GM21390 (cell line): ENCODE measurements at regions not wholly inside any gene's neighbourhood (a gene's known extent, or its start where the extent isn't known, plus 50 kb on each side); places are given as distances from the start of the nearest gene placed in this dataset.
A peak's percentile ranks its signal among the peaks of the same experiment; 100 is the strongest.
"Not testable (repeated sequence)": the region's sequence is repeated elsewhere in the genome, so short reads cannot be mapped to it uniquely, and the experiment has no call there.

Source experiments
- ATAC-seq: cut with Tn5 transposase; IDR thresholded peaks from one replicate; pipeline ENCODE4 v1.9.1; 2021; ENCODE audit not compliant: unreplicated experiment

GRCh38 chr14:56419750-56420149 lies 159.8 kb upstream of the TMEM260 start:
- ATAC-seq = no peak

DNA sequence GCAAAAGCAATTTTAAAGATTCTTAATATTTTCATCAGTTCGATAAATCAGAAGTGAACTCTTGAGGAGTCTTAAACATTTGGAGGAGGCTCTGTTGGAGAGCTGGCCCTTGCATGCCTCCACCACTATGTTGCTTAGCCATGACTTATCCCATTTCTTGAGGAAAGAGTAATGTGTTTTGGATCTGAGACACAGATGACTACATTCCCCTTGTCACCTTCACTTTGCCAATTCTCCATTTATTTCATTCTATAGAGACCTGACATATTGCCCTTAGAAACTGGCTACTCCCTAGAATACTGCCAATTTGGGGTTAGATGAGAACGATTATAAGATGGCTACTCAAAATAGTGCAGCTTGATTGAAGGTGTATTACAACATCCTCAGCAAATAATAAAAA lies 157.4 kb upstream of the TMEM260 start:
- ATAC-seq = no peak

DNA sequence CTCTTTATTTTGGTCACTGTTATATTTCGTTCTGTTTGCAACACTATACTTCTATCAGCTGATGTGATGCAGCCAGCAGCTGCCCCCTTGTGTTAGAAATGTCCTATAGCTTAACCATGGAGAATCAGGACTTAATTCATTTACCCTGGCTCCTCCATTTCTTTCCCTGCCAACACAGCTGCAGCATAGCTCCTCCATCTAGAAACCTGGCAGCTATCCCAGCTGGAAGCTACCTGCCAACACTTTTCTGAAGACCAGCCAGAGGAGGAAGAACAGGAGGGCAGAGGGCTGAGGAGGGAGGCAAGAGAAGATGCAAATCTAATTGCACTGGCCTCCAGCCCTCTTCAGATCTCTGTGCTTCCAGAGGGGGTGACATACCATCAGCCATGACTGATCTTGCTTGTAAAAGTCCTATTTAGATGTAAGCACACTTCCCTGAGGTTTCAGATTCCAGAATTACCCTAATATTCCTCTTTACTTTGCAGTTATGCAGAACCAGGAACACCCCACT lies 156.8 kb upstream of the TMEM260 start:
- ATAC-seq = no peak

DNA sequence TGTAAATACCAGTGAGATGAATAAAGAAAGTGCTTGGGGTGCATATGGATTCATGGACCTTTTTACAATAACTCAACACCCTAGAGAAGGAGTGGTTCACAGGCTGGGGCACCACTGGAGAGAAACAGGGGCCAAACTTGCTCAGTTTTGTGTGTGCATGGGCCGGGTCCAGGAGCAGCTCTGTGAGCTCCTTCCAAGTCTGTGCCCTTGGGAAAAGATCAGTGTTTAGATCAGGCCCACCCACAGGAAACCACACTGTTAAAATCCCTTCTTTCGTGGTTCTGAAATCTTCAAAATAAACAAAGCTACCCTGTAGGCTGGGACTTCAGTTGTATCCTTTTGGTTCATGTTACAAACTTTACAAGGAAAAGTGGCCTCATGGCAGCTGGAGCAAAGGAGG lies 156.1 kb upstream of the TMEM260 start:
- ATAC-seq = no peak

GRCh38 chr14:56431013-56431412 lies 148.6 kb upstream of the TMEM260 start:
- ATAC-seq = no peak

- no peak for ATAC-seq
Observed at GRCh38 chr14:56449670-56450213, 129.9 kb upstream of the TMEM260 start.

DNA sequence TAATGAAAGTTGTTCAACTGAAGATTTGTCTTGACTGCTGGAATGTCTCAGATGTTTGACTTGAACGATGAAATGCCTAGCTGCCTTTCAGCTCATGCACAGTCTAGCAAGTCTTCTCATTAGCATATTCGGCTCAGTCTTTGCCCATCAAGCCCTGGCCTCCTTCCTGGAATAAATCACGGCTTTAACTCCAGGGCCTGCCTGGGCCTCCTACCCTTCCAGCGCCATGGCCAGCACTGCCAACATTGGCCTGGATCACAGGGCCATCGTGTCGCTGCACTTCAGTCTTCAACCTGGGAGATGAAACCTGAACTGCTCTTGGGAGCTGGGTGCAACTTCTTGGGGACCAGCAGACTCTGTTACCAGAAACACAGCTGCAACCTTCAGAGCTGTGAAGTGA lies 126.7 kb upstream of the TMEM260 start:
- no peak for ATAC-seq

GRCh38 chr14:56454680-56455079 lies 124.9 kb upstream of the TMEM260 start:
- not testable (repeated sequence) for ATAC-seq

GRCh38 chr14:56460469-56460868 lies 119.1 kb upstream of the TMEM260 start:
- ATAC-seq = no peak

DNA sequence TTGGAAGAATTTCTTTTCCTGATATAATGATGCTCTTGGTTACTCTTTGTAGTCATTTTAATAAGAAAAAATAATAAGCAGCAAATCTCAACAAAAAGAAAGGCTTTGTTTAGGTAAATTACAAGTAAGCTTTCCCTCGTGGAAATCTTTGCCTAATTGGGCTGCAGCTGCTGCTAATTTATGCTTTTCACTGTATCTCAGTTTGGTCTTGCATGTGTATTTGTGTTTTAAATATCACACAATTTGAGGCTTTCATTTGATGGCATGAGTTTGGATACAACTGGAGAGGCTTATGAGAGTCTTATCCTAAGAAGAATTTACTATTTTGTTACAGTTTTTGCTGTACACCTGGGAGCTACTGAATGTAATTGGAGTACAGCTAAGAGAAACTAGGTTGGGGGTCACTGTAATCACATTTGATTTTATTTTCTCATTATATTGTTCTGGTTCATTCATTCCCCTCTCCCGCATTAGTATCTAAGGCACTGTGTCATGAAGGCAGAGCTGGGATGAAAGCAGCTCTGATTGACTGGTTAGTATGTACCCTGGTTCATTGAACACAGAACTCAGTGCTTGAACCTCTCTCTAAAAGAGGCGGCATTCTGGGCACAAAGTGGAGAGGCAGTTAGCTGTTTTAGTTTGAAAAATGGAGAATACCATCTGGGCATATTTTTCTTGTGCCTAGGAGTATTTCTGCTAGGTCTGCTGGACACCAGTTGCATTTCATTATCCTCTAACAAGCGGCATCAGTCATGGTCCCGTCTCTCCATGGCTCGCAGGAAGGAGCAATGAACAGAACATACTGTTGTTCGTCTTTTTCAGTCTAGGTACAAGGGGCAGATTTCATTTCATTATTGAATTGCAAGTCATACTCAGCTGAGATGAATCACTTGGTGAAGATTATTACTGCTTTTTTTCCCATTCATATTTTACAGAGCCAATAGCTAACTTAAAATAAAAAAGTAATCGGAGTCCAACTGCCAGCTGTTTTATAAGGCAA lies 118.0 kb upstream of the TMEM260 start:
- ATAC-seq = no peak

DNA sequence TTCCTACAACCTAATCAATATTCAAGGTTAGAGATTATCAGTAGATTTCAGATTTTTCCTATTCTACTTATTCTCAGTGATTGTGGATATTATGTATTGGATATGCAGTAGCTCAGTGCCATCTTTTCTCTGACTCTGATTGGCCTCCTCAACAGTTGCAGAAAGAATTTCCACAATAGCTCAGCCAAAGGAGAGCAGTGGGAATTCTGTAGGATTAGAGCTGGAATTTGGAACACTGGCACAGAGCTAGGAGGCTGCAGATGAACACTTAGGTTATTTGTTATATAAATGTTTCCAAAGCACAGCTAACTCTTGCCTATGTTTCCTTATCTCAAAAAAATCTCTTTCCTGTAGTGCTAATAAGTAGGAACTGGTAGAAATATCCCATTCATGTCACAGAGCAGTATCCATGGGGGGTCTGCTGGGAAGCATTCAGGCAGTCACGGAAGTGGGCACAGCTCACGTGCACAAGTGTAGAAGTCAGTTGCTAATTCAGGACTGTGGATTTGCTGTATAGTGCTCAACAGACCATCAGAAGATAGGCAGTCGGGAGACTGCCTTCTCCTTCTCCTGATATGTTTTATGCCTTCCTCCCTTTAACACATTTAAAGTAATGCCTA lies 116.2 kb upstream of the TMEM260 start:
- no peak for ATAC-seq

DNA sequence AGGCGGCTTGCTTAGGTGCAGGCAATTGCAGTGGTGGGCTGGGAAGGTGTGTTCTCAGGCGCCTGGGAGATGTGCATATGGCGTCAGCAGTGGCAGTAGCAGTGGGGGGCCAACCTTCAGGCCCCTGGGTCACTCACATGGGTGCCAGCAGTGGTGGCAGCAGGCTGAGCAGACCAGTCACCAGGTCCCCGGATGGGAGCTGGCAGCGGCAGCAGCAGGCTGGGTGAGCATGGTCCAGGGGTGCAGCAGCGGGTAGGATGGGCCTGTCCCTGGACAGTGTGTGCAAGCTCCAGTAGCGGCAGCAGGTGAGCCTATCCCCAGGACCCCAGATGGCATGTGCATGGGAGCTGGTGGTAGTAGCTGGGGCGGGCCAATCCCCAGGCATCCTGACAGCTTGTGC lies 108.5 kb upstream of the TMEM260 start:
- ATAC-seq = no peak

DNA sequence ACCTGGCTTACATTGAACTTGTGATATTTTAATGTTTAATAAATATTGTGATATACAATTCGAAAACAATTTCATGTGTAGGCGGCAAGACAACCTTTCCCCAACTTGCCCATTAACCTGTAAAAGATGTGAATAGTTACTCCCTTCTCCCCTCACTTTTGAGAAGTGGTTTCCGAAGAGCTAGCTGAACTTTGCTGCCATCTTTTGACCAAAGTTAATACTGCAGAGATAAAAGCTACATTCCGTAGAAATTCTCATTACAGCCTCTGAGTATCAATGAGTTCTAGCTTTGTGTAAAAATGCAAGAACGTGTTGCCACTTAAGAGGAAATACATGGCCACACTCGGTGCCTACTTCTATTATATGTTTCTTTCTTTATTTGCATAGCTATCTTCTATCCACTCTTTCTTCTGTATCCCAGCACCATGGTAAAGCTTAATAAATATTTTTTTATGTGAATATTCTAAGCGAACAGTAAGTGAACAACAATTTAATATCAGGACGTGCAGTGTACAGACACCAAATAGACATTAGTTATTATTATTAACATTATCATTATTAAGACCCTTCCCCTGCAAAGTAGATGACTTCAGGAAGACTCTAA lies 105.1 kb upstream of the TMEM260 start:
- no peak for ATAC-seq

DNA sequence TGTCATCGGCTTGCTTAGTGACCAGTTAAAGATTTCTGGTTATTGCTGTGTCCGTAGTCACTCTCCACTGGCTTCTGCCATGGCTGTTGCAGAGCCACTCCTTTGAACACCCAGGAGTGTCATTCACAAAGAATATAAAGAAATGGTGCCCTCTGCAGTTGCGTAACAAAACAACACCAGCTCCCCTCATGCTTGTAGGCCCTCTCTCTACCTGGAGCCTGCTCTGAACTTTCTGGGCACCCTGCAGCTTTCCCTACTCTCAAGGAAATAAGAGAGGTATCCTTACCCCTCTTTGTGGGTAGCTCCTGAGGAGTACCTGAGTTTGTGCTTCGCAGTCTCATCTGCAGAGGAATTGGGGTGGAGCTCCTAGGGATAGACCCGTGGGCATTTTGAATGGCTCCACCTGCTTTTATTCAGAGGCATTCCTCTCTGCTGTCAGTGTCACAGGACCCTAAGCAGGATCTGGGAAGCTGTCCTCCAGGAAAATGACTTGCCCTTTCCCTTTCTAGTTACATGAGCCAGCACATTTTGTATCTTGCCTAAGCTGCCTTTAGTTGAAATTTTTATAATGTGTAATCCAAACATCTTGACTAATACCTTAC lies 97.2 kb upstream of the TMEM260 start:
- ATAC-seq = no peak

DNA sequence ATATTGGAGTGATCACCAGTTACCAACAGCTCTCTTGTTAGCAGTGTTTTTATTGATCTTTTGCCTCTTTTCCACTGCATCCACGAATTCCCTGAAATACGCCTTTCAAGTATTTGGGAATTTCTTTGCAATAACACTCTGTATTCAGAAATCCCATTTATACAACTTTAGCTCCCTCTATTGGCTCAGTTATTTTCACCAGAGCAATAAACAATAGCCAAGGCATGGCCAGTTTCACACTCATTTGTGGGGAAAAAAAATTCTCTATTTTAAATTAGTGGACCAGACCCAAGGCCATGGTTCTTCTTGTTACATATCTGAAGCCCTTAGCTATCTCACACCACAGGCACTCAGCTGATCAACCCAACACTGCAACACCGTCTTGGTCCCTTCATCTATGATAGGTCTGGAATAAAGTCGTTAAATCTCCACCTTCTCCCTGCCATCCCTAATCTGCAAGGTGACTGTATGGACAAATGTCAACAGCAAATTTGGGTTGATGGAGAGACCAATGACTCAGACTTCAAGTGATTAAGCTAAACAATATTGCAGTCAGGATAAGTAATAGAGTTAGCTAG lies 92.4 kb upstream of the TMEM260 start:
- no peak for ATAC-seq

- ATAC-seq = no peak
Observed at GRCh38 chr14:56487761-56488160, 91.8 kb upstream of the TMEM260 start.

GRCh38 chr14:56488306-56488705 lies 91.3 kb upstream of the TMEM260 start:
- ATAC-seq = no peak

GRCh38 chr14:56490379-56490778 lies 89.2 kb upstream of the TMEM260 start:
- ATAC-seq = no peak

DNA sequence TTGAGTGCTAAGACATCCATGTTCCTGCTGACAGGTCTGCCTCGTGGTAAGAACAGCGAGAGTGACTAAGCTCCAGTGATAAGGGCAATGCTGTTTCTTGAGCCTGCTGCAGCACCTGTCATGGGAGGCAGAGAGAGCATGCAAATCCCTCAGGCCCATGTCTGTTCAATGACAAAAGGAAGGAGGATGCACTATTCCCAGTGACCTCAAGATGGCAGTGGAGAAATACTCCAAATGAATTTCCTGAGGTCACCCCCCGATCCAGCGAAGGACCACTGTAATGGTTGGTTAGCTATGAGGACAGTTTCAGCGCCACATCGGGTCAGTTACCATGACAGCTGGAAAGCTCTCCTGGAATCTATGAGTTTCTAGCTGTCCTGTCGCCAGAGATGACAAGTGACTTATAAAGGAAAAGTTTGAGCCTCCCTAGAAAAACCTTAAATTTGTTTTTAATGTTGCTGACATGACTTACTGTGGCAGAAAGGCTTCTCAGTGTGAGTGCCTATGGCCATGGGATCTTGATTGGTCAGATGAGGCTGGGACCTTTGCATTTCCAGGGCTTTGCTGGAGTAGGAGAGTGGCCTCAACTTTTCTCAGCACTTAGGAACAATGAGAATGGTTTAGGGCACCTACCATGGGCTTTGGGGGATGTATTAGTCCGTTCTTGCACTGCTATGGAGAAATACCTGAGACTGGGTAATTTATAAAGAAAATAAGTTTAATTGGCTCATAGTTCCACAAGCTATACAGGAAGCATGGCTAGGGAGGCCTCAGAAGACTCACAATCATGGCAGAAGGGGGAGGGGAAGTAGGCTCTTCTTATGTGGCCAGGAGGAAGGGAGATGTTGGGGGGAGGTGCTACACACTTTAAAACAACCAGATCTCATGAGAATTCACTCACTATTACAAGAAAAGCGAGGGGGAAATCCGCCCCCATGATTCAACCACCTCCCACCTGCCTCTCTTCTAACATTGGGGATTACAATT lies 88.0 kb upstream of the TMEM260 start:
- peak; percentile 77 for ATAC-seq
